ENCODE measurements at regions not wholly inside any gene's neighbourhood (a gene's known extent, or its start where the extent isn't known, plus 50 kb on each side); places are given as distances from the start of the nearest gene placed in this dataset.

DNA sequence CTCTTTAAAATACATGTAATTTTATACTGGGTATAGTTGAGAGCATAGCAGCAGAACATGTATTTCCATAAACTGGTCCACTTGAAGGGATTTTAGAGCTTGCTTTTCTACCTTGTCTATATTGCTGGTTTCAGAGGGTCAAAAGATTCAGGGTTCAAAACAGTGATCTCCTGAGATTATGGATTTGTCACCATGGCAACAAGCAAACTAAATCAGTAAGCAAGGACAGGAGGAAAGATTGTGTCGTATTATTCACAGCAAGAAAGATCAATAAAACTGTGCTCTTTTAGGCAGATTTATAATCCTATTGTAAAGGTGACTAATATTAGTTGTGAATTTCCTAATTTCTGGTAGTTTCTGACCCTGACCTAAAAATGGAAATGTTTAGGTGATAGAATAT, 496.4 kb downstream of the LMO7 start:
- Histone ChIP-seq H3K36me3 (ENCODE audit: control insufficient read depth in 2 of 2, extremely low read depth in 1 of 2, insufficient read depth in 2 of 2, low read length in 2 of 2) (no peaks in the 10 kb centered on the region), H3K9ac (replicated peaks; ENCODE audit: extremely low read depth, insufficient read depth, low read length) (no peak overlapping the region), H2AFZ (ENCODE audit: low read depth, low read length) (no peak overlapping the region), H3K27me3 (ENCODE audit: control insufficient read depth in 2 of 2, insufficient read depth in 2 of 2, low read length in 2 of 2) (no peaks in the 10 kb centered on the region), H3K27ac (ENCODE audit: insufficient read depth, low read depth, low read length) (no peak overlapping the region), H3K4me2 (ENCODE audit: insufficient read depth, low read length) (no peak overlapping the region), H3K9me3 (replicated peaks; ENCODE audit: control insufficient read depth, insufficient read depth, low read length) (no peaks in the 10 kb centered on the region), H3K79me2 (ENCODE audit: control insufficient read depth, insufficient read depth, low read length) (no peaks in the 10 kb centered on the region), H4K20me1 (replicated peaks; ENCODE audit: control insufficient read depth, extremely low read depth, insufficient read depth, low read length) (no peaks in the 10 kb centered on the region), H3K4me3 (replicated peaks in 1 of 3; ENCODE audit: insufficient read depth in 1 of 3, low read depth in 1 of 3, low read length in 3 of 3) (no peak overlapping the region), H3K4me1 (ENCODE audit: control insufficient read depth, extremely low read depth, insufficient read depth, low read length) (no peaks in the 10 kb centered on the region), H3K9me1 (replicated peaks; ENCODE audit: control insufficient read depth, extremely low read depth, insufficient read depth, low read length) (no peaks in the 10 kb centered on the region)
- intact Hi-C loops (cut with micrococcal nuclease) (no loop called here), dilution Hi-C loops (cut with MboI; ENCODE audit: extremely low pct_ligation_motif_present, low sequenced_read_pairs) (no loop called here)
- TF ChIP-seq, protein P1, sequence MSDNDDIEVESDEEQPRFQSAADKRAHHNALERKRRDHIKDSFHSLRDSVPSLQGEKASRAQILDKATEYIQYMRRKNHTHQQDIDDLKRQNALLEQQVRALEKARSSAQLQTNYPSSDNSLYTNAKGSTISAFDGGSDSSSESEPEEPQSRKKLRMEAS (IDR thresholded peaks at IDR 0.05; ENCODE audit: insufficient read depth, insufficient read length), result no peak
- no peak for TF ChIP-seq EZH2 (IDR thresholded peaks at IDR 0.05; ENCODE audit: borderline replicate concordance, low read depth, low read length, severe bottlenecking)
- TF ChIP-seq, protein P2, sequence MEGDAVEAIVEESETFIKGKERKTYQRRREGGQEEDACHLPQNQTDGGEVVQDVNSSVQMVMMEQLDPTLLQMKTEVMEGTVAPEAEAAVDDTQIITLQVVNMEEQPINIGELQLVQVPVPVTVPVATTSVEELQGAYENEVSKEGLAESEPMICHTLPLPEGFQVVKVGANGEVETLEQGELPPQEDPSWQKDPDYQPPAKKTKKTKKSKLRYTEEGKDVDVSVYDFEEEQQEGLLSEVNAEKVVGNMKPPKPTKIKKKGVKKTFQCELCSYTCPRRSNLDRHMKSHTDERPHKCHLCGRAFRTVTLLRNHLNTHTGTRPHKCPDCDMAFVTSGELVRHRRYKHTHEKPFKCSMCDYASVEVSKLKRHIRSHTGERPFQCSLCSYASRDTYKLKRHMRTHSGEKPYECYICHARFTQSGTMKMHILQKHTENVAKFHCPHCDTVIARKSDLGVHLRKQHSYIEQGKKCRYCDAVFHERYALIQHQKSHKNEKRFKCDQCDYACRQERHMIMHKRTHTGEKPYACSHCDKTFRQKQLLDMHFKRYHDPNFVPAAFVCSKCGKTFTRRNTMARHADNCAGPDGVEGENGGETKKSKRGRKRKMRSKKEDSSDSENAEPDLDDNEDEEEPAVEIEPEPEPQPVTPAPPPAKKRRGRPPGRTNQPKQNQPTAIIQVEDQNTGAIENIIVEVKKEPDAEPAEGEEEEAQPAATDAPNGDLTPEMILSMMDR (IDR thresholded peaks at IDR 0.05; ENCODE audit: extremely low read depth in 1 of 2, insufficient read depth in 1 of 2, low read depth in 1 of 2, low read length in 2 of 2), result no peak
- TF ChIP-seq JUN (IDR thresholded peaks at IDR 0.05; ENCODE audit: borderline replicate concordance, insufficient read depth, insufficient read length, low read depth), result no peak
- TF ChIP-seq FOS (IDR thresholded peaks at IDR 0.05; ENCODE audit: borderline replicate concordance, insufficient read depth, low read length), result no peak
- no peak for TF ChIP-seq MYC (IDR thresholded peaks at IDR 0.05; ENCODE audit: low read depth, low read length)
- TF ChIP-seq GATA2 (IDR thresholded peaks at IDR 0.05; ENCODE audit: insufficient read depth, insufficient read length, low read depth, low read length), result no peak
- no peak for TF ChIP-seq POLR2A (IDR thresholded peaks at IDR 0.05; ENCODE audit: low read depth, low read length)
- TF ChIP-seq POLR2AphosphoS5 (IDR thresholded peaks at IDR 0.05; ENCODE audit: insufficient read depth, low read depth, low read length), result no peak
- DNase-seq (ENCODE audit: low read depth, low spot score) (no peak), FAIRE-seq (peak; percentile 15)
- POLR2A ChIA-PET, result no interaction called here
- CTCF ChIA-PET, result no interaction called here
- BruUV-seq (replicated peaks), result no TSS peak

All from endothelial cell of umbilical vein (primary cell).